OCI-LY3 (cell line): ENCODE measurements at regions not wholly inside any gene's neighbourhood (a gene's known extent, or its start where the extent isn't known, plus 50 kb on each side); places are given as distances from the start of the nearest gene placed in this dataset.

Source experiments
- CTCF ChIP-seq: fragments of 200-600, 300-600 bp; sonication (generic); IDR thresholded peaks from 2 replicates; pipeline ENCODE4 v1.5.1; 2014; ENCODE audit warnings: antibody characterized with exemption, low read length, low read depth
- EZH2phosphoT487 ChIP-seq: fragments of 200-600 bp; shearing (Covaris generic); IDR thresholded peaks from 2 replicates; pipeline ENCODE4 v1.6.1; 2018; ENCODE audit warnings: antibody characterized with exemption, mixed run types, low read depth

GRCh38 chr12:38113991-38114390, 202.6 kb upstream of the ALG10B start:
- TF ChIP-seq CTCF, result no peak
- no peak for TF ChIP-seq EZH2phosphoT487
